GM23248 (cell line): ENCODE measurements at regions not wholly inside any gene's neighbourhood (a gene's known extent, or its start where the extent isn't known, plus 50 kb on each side); places are given as distances from the start of the nearest gene placed in this dataset.

ENCODE experiments used
- EZH2 ChIP-seq: fragments of 200-600 bp; sonication (generic); IDR thresholded peaks from 2 replicates; pipeline ENCODE4 v1.6.1; 2018; ENCODE audit warnings: antibody characterized with exemption, mild to moderate bottlenecking; ENCODE audit not compliant: insufficient read depth, poor library complexity, severe bottlenecking
- EZH2phosphoT487 ChIP-seq: fragments of 200-600 bp; sonication (generic); IDR thresholded peaks from 2 replicates; pipeline ENCODE4 v1.6.1; 2018; ENCODE audit warnings: antibody characterized with exemption, moderate library complexity, mild to moderate bottlenecking, low read depth; ENCODE audit not compliant: insufficient read depth

GRCh38 chr1:5349526-5349925 lies 642.7 kb downstream of the NPHP4 start:
- TF ChIP-seq EZH2 (no peak), EZH2phosphoT487 (no peak)
